LNCaP clone FGC (cell line): ENCODE measurements at regions not wholly inside any gene's neighbourhood (a gene's known extent, or its start where the extent isn't known, plus 50 kb on each side); places are given as distances from the start of the nearest gene placed in this dataset.

Experiments used
- DNase-seq: peaks from one replicate; pipeline ENCODE4 v3.0.0-alpha.2; 2011; ENCODE audit warnings: low read depth
- H3K4me3 ChIP-seq: 2 replicates; pipeline ENCODE4 v1.5.1; 2011; ENCODE audit warnings: mild to moderate bottlenecking, low read depth, low read length, control low read depth
- TF ChIP-seq, protein P1 (sequence below): IDR thresholded peaks from 2 replicates; pipeline ENCODE4 v1.5.1; 2012; ENCODE audit warnings: mild to moderate bottlenecking; ENCODE audit not compliant: control insufficient read depth, insufficient read depth; ENCODE audit errors: extremely low read depth

- no peak overlapping the region for H3K4me3 ChIP-seq
- no peak for DNase-seq
- TF ChIP-seq, protein P1, sequence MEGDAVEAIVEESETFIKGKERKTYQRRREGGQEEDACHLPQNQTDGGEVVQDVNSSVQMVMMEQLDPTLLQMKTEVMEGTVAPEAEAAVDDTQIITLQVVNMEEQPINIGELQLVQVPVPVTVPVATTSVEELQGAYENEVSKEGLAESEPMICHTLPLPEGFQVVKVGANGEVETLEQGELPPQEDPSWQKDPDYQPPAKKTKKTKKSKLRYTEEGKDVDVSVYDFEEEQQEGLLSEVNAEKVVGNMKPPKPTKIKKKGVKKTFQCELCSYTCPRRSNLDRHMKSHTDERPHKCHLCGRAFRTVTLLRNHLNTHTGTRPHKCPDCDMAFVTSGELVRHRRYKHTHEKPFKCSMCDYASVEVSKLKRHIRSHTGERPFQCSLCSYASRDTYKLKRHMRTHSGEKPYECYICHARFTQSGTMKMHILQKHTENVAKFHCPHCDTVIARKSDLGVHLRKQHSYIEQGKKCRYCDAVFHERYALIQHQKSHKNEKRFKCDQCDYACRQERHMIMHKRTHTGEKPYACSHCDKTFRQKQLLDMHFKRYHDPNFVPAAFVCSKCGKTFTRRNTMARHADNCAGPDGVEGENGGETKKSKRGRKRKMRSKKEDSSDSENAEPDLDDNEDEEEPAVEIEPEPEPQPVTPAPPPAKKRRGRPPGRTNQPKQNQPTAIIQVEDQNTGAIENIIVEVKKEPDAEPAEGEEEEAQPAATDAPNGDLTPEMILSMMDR, result no peak
Observed at GRCh38 chr6:25035512-25036435, 100.0 kb upstream of the RIPOR2 start.

DNA sequence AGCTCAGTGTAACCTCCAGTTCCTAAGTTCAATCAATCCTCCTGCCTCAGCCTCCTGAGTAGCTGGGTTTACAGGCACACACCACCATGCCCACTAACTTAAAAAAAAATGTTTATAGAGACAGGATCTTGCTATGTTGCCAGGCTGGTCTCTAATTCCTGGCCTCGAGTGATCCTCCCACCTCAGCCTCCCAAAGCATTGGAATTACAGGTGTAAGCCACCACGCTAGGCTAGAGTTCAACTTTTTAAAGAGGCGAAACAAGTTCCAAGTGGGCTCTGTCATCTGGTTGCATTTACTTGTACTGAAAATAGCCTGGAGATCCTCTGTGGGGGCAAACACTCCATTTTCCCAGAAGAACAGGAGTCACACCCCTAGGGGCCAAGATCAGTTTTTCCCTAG lies 100.7 kb upstream of the RIPOR2 start:
- H3K4me3 ChIP-seq, result no peak overlapping the region
- DNase-seq, result no peak
- TF ChIP-seq, protein P1, result no peak

GRCh38 chr6:25038300-25038699 lies 102.5 kb upstream of the RIPOR2 start:
- DNase-seq, result no peak
- TF ChIP-seq, protein P1, result no peak
- no peak overlapping the region for H3K4me3 ChIP-seq

DNA sequence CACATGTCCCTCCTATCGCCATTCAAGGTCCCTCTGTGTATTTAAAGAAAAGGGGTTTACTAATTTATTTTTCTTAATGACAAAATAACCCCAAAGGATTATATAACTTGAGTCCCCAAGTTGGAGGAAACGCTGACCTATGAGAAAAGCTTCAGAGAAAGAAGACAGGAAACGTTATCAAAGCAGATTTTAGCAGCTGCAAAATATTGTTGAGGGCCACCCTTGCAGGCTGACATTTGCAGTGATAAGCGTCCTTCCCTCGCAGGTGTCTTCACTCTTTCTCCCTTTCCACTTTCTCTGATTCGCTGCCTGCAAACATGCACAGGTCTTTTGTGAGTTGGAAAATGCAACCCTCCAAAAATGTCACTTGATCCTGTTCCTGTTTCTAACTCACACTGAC lies 103.2 kb upstream of the RIPOR2 start:
- no peak for DNase-seq
- no peak overlapping the region for H3K4me3 ChIP-seq
- TF ChIP-seq, protein P1, result no peak

GRCh38 chr6:25041485-25042035 lies 105.8 kb upstream of the RIPOR2 start:
- TF ChIP-seq, protein P1, result no peak
- no peak overlapping the region for H3K4me3 ChIP-seq
- DNase-seq, result no peak

DNA sequence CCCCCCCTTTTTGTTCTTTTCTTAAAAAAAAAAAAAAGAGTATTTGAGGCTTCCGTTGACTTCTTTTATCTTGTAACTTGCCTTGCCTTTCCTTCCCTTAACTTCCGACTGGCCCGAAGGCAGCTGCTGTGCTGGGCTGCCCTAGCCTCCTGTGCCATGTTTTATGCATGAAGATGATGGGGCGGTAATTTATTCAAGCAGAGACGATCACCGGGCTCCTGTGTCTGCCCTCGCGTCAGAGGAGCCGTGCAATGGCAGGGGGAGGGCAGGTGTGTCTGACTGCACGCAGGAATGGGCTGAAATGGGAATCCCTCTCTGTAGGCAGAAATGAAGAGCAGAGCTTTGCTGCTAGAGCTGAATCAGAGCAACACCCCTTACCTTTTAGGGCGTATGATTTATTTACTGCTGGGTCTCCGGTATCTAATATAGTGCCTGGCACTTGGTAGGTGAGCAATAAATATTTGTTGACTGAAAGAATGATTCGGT lies 106.3 kb upstream of the RIPOR2 start:
- DNase-seq, result no peak
- TF ChIP-seq, protein P1, result no peak
- no peak overlapping the region for H3K4me3 ChIP-seq
